OCI-LY7 (cell line): ENCODE measurements at regions not wholly inside any gene's neighbourhood (a gene's known extent, or its start where the extent isn't known, plus 50 kb on each side); places are given as distances from the start of the nearest gene placed in this dataset.
"Not testable (repeated sequence)": the region's sequence is repeated elsewhere in the genome, so short reads cannot be mapped to it uniquely, and the experiment has no call there.

Experiments used
- BruUV-seq: library from RNA; stranded (reverse); fragments of 400-500 nt; replicated peaks from 2 replicates; lab custom pipeline; 2021; lab: Mats Ljungman, UMichigan
- CTCF ChIA-PET: fragments of 300-600 bp; sonication (Branson Sonifier 250); formaldehyde crosslinking; loops from one replicate; lab custom pipeline; 2022; ENCODE audit warnings: antibody characterized with exemption; ENCODE audit not compliant: unreplicated experiment; lab: Charles Lee
- POLR2A ChIA-PET: fragments of 300-600 bp; sonication (Branson Sonifier 250); formaldehyde crosslinking; loops from one replicate; lab custom pipeline; 2022; ENCODE audit warnings: antibody characterized with exemption; lab: Charles Lee
- DNase-seq: peaks from one replicate; pipeline ENCODE4 v3.0.0-alpha.2; 2015; ENCODE audit warnings: low spot score
- H2AFZ ChIP-seq: fragments of 200-600 bp; sonication (generic), shearing (Covaris generic); 2 replicates; pipeline ENCODE4 v1.6.1; 2014; ENCODE audit warnings: mild to moderate bottlenecking, antibody characterized with exemption, low read length, moderate library complexity
- H3K27ac ChIP-seq: fragments of 200-600 bp; sonication (generic); 2 replicates; pipeline ENCODE4 v1.5.1; 2014; ENCODE audit warnings: mixed run types, low read depth, mild to moderate bottlenecking, moderate library complexity, low read length, inconsistent platforms; ENCODE audit not compliant: poor library complexity, severe bottlenecking
- H3K36me3 ChIP-seq: fragments of 200-600 bp; sonication (generic); 2 replicates; pipeline ENCODE4 v1.6.1; 2014; ENCODE audit warnings: mild to moderate bottlenecking, antibody characterized with exemption, low read length, moderate library complexity, mixed read lengths; ENCODE audit not compliant: insufficient read depth
- H3K4me1 ChIP-seq: fragments of 200-600 bp; sonication (generic); 2 replicates; pipeline ENCODE4 v1.5.1; 2014; ENCODE audit warnings: mild to moderate bottlenecking, low read length; ENCODE audit not compliant: insufficient read depth, poor library complexity, severe bottlenecking
- H3K4me2 ChIP-seq: fragments of 200-600 bp; sonication (generic); 2 replicates; pipeline ENCODE4 v1.6.1; 2014; ENCODE audit warnings: mild to moderate bottlenecking, low read length
- H3K4me3 ChIP-seq: fragments of 200-600 bp; sonication (generic); 2 replicates; pipeline ENCODE4 v1.5.1; 2014; ENCODE audit warnings: mild to moderate bottlenecking, low read depth, low read length; ENCODE audit not compliant: poor library complexity, severe bottlenecking
- H3K79me2 ChIP-seq: fragments of 200-600 bp; sonication (generic); 2 replicates; pipeline ENCODE4 v1.6.1; 2016; ENCODE audit warnings: low read depth, mild to moderate bottlenecking, low read length, moderate library complexity, mixed read lengths; ENCODE audit not compliant: insufficient read depth
- H3K9me2 ChIP-seq: fragments of 200-600 bp; sonication (generic); 2 replicates; pipeline ENCODE4 v1.6.1; 2016; ENCODE audit warnings: mild to moderate bottlenecking, low read length, mixed read lengths; ENCODE audit not compliant: insufficient read depth
- H3K9me3 ChIP-seq: fragments of 200-600 bp; sonication (generic); 2 replicates; pipeline ENCODE4 v1.6.1; 2014; ENCODE audit warnings: mild to moderate bottlenecking, mixed run types, low read length, mixed read lengths
- H4K20me1 ChIP-seq: fragments of 200-600 bp; sonication (generic); 2 replicates; pipeline ENCODE4 v1.6.1; 2014; ENCODE audit warnings: mild to moderate bottlenecking, antibody characterized with exemption, low read length, moderate library complexity, mixed read lengths; ENCODE audit not compliant: insufficient read depth
- EZH2phosphoT487 ChIP-seq: fragments of 200-600 bp; sonication (generic); IDR thresholded peaks from 2 replicates; pipeline ENCODE4 v1.6.1; 2018; ENCODE audit warnings: low read depth, borderline replicate concordance, mild to moderate bottlenecking, mixed run types, antibody characterized with exemption, low read length, moderate library complexity, mixed read lengths
- intact Hi-C: fragments of 100-400 bp; cut with micrococcal nuclease; formaldehyde crosslinking; loops from one replicate; pipeline ENCODE4 v1.10.0; 2022; ENCODE audit not compliant: unreplicated experiment
- TF ChIP-seq, protein P1 (sequence below): fragments of 200-600 bp; sonication (generic); conservative IDR thresholded peaks from 2 replicates; pipeline ENCODE4 v1.5.1; 2014; ENCODE audit warnings: mild to moderate bottlenecking, antibody characterized with exemption, low read length, moderate library complexity, mixed read lengths

DNA sequence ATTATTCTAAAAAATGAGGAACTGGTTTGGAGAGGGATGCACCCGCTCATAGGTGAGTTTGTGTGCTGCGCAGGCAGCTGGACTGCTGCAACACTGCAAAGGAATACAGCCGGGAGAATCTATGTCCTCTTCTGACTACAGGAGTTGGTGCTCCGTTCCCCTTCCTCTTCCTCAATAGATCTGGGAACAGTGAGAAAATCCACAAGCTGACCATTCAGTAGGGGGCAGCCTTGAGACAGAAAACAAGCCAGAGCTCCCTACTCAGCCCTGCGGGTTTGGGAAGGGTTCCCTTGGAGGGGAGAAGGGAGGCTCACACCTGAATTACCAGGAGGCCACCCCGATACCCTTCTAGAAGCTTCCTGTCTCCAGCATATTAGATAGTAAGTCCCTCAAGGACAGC, 87.3 kb upstream of the FOXI2 start:
- Histone ChIP-seq H3K9me3 (no peaks in the 10 kb centered on the region), H3K4me2 (no peak overlapping the region), H2AFZ (no peak overlapping the region), H3K36me3 (no peaks in the 10 kb centered on the region), H3K79me2 (no peaks in the 10 kb centered on the region), H3K9me2 (no peaks in the 10 kb centered on the region), H3K27ac (no peak overlapping the region), H4K20me1 (no peaks in the 10 kb centered on the region), H3K4me1 (no peaks in the 10 kb centered on the region), H3K4me3 (no peak overlapping the region)
- TF ChIP-seq, protein P1, sequence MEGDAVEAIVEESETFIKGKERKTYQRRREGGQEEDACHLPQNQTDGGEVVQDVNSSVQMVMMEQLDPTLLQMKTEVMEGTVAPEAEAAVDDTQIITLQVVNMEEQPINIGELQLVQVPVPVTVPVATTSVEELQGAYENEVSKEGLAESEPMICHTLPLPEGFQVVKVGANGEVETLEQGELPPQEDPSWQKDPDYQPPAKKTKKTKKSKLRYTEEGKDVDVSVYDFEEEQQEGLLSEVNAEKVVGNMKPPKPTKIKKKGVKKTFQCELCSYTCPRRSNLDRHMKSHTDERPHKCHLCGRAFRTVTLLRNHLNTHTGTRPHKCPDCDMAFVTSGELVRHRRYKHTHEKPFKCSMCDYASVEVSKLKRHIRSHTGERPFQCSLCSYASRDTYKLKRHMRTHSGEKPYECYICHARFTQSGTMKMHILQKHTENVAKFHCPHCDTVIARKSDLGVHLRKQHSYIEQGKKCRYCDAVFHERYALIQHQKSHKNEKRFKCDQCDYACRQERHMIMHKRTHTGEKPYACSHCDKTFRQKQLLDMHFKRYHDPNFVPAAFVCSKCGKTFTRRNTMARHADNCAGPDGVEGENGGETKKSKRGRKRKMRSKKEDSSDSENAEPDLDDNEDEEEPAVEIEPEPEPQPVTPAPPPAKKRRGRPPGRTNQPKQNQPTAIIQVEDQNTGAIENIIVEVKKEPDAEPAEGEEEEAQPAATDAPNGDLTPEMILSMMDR: peak; percentile 67
- no peak for TF ChIP-seq EZH2phosphoT487
- CTCF ChIA-PET: no interaction called here
- DNase-seq: peak; percentile 11
- intact Hi-C loops: no loop called here
- BruUV-seq: no TSS peak
- POLR2A ChIA-PET: no interaction called here

DNA sequence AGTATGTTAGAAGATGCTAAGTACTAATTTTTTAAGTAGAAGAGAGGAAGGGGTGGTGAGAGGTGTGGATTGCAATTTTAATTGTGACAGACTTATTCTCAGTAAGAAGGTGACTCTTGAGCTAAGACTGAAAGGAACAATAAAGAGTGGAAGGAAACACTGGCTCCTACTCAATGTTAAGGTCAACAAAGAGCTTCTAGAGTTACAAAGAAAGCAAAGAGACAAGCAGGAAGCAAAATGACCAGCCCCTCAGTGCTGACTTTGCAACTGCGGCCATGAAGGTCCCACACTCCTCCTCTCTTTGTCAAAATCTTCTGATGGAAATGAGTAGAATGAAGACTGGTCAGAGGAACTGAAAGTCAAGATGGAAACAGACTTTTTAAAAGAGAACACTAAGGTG, 79.9 kb upstream of the FOXI2 start:
- no peaks in the 10 kb centered on the region for H3K9me3 ChIP-seq
- no peaks in the 10 kb centered on the region for H4K20me1 ChIP-seq
- TF ChIP-seq EZH2phosphoT487: no peak
- TF ChIP-seq, protein P1: no peak
- ChIA-PET POLR2A (interaction anchor here (0.6 kb wide), 1 partner anchor 19 kb away, joined by 3 read pairs; no protein-coding TSS in a partner anchor), CTCF (no interaction called here)
- H3K4me3 ChIP-seq: no peak overlapping the region
- no peak for DNase-seq
- no peak overlapping the region for H3K27ac ChIP-seq
- H3K36me3 ChIP-seq: no peaks in the 10 kb centered on the region
- intact Hi-C loops: no loop called here
- H2AFZ ChIP-seq: no peak overlapping the region
- no peak overlapping the region for H3K4me2 ChIP-seq
- no peaks in the 10 kb centered on the region for H3K9me2 ChIP-seq
- H3K4me1 ChIP-seq: no peaks in the 10 kb centered on the region
- BruUV-seq: no TSS peak
- no peaks in the 10 kb centered on the region for H3K79me2 ChIP-seq

DNA sequence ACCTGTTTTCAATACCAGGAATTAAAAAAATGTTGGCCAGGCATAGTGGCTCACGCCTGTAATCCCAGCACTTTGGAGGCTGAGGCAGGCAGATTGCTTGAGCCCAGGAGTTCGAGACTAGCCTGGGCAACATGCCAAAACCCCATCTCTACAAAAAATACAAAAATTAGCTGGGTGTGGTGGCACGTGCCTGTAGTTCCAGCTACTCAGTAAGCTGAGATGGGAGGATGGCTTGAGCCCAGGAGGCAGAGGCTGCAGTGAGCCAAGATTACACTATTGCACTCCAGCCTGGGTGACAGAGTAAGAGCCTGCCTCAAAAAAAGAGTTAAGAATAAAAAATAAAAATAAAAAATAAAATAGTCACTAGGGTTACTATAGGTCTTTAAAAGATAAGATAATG, 60.6 kb upstream of the FOXI2 start:
- CTCF ChIA-PET, H3K79me2 ChIP-seq, H4K20me1 ChIP-seq, intact Hi-C loops, H3K36me3 ChIP-seq, H3K9me3 ChIP-seq, H3K4me3 ChIP-seq, BruUV-seq, H3K27ac ChIP-seq, DNase-seq, H3K4me2 ChIP-seq, H2AFZ ChIP-seq, H3K9me2 ChIP-seq, H3K4me1 ChIP-seq: not testable (repeated sequence)
- POLR2A ChIA-PET: interaction anchor here (0.7 kb wide), 1 partner anchor 11 kb away, joined by 3 read pairs; no protein-coding TSS in a partner anchor
